Thyroid gland (tissue), 4 donors: ENCODE measurements at regions not wholly inside any gene's neighbourhood (a gene's known extent, or its start where the extent isn't known, plus 50 kb on each side); places are given as distances from the start of the nearest gene placed in this dataset.

Experiments
- CTCF ChIP-seq, 6 experiments: fragments of 200-600 bp in 3 of 6; fragments of 450-650 bp in 3 of 6; sonication (generic) in 3 of 6; IDR thresholded peaks; one replicate each; pipeline ENCODE4 v1.5.1; 2016 to 2019; ENCODE audit warnings: antibody characterized with exemption in 6 of 6, mild to moderate bottlenecking in 2 of 6, inconsistent platforms in 1 of 6, moderate library complexity in 1 of 6
- POLR2A ChIP-seq, 2 donors: fragments of 450-650 bp; IDR thresholded peaks; one replicate each; pipeline ENCODE4 v1.6.1; 2017; ENCODE audit warnings: antibody characterized with exemption in 2 of 2, mild to moderate bottlenecking in 2 of 2, moderate library complexity in 1 of 2

DNA sequence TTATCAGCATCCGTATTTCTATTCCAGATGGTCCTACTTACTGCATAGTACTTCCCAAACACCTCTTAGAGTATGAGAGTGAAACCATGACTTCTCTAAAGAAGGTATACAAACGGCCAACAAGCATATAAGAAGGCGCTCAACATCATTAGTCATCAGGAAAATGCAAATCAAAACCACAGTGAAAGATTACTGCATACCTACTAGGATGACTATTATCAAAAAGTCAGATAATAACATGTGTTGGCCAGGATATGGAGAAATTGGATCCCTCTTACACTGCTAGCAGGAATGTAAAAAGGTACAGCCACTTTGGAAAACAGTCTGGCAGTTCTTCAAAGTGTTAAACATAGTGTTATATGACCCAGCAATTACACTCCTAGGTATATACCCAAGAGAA lies 215.3 kb upstream of the CXorf66 start:
- TF ChIP-seq CTCF (IDR thresholded peaks at IDR 0.05) (no peak), POLR2A (IDR thresholded peaks at IDR 0.05) (no peak)
